Fibroblast of skin of left biceps (primary cell): ENCODE measurements at regions not wholly inside any gene's neighbourhood (a gene's known extent, or its start where the extent isn't known, plus 50 kb on each side); places are given as distances from the start of the nearest gene placed in this dataset.
"Not testable (repeated sequence)": the region's sequence is repeated elsewhere in the genome, so short reads cannot be mapped to it uniquely, and the experiment has no call there.

ENCODE experiments used
- DNase-seq, 2 experiments: peaks; one replicate each; pipeline ENCODE4 v3.0.0-alpha.2; 2013; ENCODE audit warnings: low read depth in 2 of 2

GRCh38 chr12:73677520-73678291 lies 859.9 kb upstream of the ATXN7L3B start:
- DNase-seq, result no peak

GRCh38 chr12:73678335-73678734 lies 859.3 kb upstream of the ATXN7L3B start:
- no peak for DNase-seq

GRCh38 chr12:73699318-73699717 lies 838.3 kb upstream of the ATXN7L3B start:
- no peak for DNase-seq

GRCh38 chr12:73714655-73715054 lies 823.0 kb upstream of the ATXN7L3B start:
- DNase-seq, result no peak

- DNase-seq, result not testable (repeated sequence)
Measured at GRCh38 chr12:73716143-73716542, 821.5 kb upstream of the ATXN7L3B start.

GRCh38 chr12:73719223-73719622 lies 818.4 kb upstream of the ATXN7L3B start:
- no peak for DNase-seq

GRCh38 chr12:73726881-73727280 lies 810.8 kb upstream of the ATXN7L3B start:
- DNase-seq, result no peak

- DNase-seq, result no peak
Measured at GRCh38 chr12:73731658-73732057, 806.0 kb upstream of the ATXN7L3B start.

GRCh38 chr12:73769337-73769736 lies 768.3 kb upstream of the ATXN7L3B start:
- no peak for DNase-seq

- no peak for DNase-seq
Measured at GRCh38 chr12:73798523-73798922, 739.1 kb upstream of the ATXN7L3B start.

- no peak for DNase-seq
Measured at GRCh38 chr12:73815072-73815645, 722.5 kb upstream of the ATXN7L3B start.

- no peak for DNase-seq
Measured at GRCh38 chr12:73817161-73817560, 720.5 kb upstream of the ATXN7L3B start.

- no peak for DNase-seq
Measured at GRCh38 chr12:73833746-73834145, 703.9 kb upstream of the ATXN7L3B start.

- DNase-seq, result no peak
Measured at GRCh38 chr12:73841963-73842362, 695.7 kb upstream of the ATXN7L3B start.

GRCh38 chr12:73863546-73863945 lies 674.1 kb upstream of the ATXN7L3B start:
- peak in 1 of 2 experiments; percentile 3 for DNase-seq

GRCh38 chr12:73867147-73867546 lies 670.5 kb upstream of the ATXN7L3B start:
- no peak for DNase-seq

GRCh38 chr12:73877291-73877690 lies 660.3 kb upstream of the ATXN7L3B start:
- DNase-seq, result not testable (repeated sequence)

GRCh38 chr12:73892201-73892600 lies 645.4 kb upstream of the ATXN7L3B start:
- no peak for DNase-seq

GRCh38 chr12:73898645-73899044 lies 639.0 kb upstream of the ATXN7L3B start:
- no peak for DNase-seq

- DNase-seq, result no peak
Measured at GRCh38 chr12:73902260-73902659, 635.4 kb upstream of the ATXN7L3B start.

GRCh38 chr12:73906757-73907156 lies 630.9 kb upstream of the ATXN7L3B start:
- DNase-seq, result no peak

GRCh38 chr12:73935817-73936216 lies 601.8 kb upstream of the ATXN7L3B start:
- no peak for DNase-seq

GRCh38 chr12:73947326-73948026 lies 590.2 kb upstream of the ATXN7L3B start:
- DNase-seq, result no peak
